K562 (cell line): ENCODE measurements at regions not wholly inside any gene's neighbourhood (a gene's known extent, or its start where the extent isn't known, plus 50 kb on each side); places are given as distances from the start of the nearest gene placed in this dataset.

ENCODE experiments used
- ATF3 ChIP-seq, 2 experiments: fragments of 450-650 bp in 1 of 2; sonication (generic) in 1 of 2; formaldehyde crosslinking in 1 of 2; IDR thresholded peaks in 1 of 2; conservative IDR thresholded peaks in 1 of 2; 2 replicates each; pipeline versions ENCODE4 v1.6.1 to v1.8.1; 2016 to 2023; ENCODE audit warnings: mild to moderate bottlenecking in 2 of 2, moderate library complexity in 2 of 2, inconsistent platforms in 1 of 2, missing genetic modification reagents in 1 of 2
- ATF7 ChIP-seq: fragments of 450-650 bp; IDR thresholded peaks from 2 replicates; pipeline ENCODE4 v1.7.1; 2014; ENCODE audit warnings: mild to moderate bottlenecking, moderate library complexity
- CBX3 ChIP-seq, 2 experiments: IDR thresholded peaks; 1 replicate in 1 of 2; 2 replicates in 1 of 2; pipeline ENCODE4 v1.6.1; 2012; ENCODE audit warnings: inconsistent platforms in 2 of 2, low read length in 2 of 2, borderline replicate concordance in 1 of 2, control low read depth in 1 of 2
- ELF1 ChIP-seq: fragments of 200-800 bp; sonication (Bioruptor generic); IDR thresholded peaks from 2 replicates; pipeline ENCODE4 v1.6.1; 2016; ENCODE audit warnings: missing genetic modification characterization, missing compliant biosample characterization
- ETV1 ChIP-seq: fragments of 450-650 bp; conservative IDR thresholded peaks from 2 replicates; pipeline ENCODE4 v1.6.1; 2016; ENCODE audit warnings: missing genetic modification characterization, control low read depth, low read depth, missing compliant biosample characterization
- ETV5 ChIP-seq: sonication (generic); formaldehyde crosslinking; IDR thresholded peaks from 2 replicates; pipeline ENCODE4 v1.4.0; 2020; ENCODE audit warnings: low read depth, mild to moderate bottlenecking, missing genetic modification reagents
- NFIC ChIP-seq: fragments of 450-650 bp; IDR thresholded peaks from 2 replicates; pipeline ENCODE4 v1.6.1; 2017; ENCODE audit warnings: mild to moderate bottlenecking, inconsistent platforms
- SMARCE1 ChIP-seq: fragments of 450-650 bp; IDR thresholded peaks from 2 replicates; pipeline ENCODE4 v1.7.1; 2016; ENCODE audit warnings: mild to moderate bottlenecking
- SMC3 ChIP-seq: conservative IDR thresholded peaks from 2 replicates; pipeline ENCODE4 v1.6.1; 2011; ENCODE audit warnings: low read depth, low read length, improper control_type of control experiment; ENCODE audit not compliant: insufficient read depth
- ZNF24 ChIP-seq: fragments of 450-650 bp; IDR thresholded peaks from 2 replicates; pipeline ENCODE4 v1.6.1; 2016
- TF ChIP-seq, protein P1 (sequence below): fragments of 250-450 bp; sonication (Bioruptor Pico); IDR thresholded peaks from 2 replicates; pipeline ENCODE4 v1.4.0; 2020

- TF ChIP-seq, protein P1, sequence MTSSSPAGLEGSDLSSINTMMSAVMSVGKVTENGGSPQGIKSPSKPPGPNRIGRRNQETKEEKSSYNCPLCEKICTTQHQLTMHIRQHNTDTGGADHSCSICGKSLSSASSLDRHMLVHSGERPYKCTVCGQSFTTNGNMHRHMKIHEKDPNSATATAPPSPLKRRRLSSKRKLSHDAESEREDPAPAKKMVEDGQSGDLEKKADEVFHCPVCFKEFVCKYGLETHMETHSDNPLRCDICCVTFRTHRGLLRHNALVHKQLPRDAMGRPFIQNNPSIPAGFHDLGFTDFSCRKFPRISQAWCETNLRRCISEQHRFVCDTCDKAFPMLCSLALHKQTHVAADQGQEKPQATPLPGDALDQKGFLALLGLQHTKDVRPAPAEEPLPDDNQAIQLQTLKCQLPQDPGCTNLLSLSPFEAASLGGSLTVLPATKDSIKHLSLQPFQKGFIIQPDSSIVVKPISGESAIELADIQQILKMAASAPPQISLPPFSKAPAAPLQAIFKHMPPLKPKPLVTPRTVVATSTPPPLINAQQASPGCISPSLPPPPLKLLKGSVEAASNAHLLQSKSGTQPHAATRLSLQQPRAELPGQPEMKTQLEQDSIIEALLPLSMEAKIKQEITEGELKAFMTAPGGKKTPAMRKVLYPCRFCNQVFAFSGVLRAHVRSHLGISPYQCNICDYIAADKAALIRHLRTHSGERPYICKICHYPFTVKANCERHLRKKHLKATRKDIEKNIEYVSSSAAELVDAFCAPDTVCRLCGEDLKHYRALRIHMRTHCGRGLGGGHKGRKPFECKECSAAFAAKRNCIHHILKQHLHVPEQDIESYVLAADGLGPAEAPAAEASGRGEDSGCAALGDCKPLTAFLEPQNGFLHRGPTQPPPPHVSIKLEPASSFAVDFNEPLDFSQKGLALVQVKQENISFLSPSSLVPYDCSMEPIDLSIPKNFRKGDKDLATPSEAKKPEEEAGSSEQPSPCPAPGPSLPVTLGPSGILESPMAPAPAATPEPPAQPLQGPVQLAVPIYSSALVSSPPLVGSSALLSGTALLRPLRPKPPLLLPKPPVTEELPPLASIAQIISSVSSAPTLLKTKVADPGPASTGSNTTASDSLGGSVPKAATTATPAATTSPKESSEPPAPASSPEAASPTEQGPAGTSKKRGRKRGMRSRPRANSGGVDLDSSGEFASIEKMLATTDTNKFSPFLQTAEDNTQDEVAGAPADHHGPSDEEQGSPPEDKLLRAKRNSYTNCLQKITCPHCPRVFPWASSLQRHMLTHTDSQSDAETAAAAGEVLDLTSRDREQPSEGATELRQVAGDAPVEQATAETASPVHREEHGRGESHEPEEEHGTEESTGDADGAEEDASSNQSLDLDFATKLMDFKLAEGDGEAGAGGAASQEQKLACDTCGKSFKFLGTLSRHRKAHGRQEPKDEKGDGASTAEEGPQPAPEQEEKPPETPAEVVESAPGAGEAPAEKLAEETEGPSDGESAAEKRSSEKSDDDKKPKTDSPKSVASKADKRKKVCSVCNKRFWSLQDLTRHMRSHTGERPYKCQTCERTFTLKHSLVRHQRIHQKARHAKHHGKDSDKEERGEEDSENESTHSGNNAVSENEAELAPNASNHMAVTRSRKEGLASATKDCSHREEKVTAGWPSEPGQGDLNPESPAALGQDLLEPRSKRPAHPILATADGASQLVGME (CRISPR knock-in tag) = no peak
- TF ChIP-seq SMARCE1 = peak; percentile 69; the same call in 1 of the 2 replicates
- TF ChIP-seq ELF1 (tag) = peak; percentile 47
- TF ChIP-seq ZNF24 = peak; percentile 10; the same call in 1 of the 2 replicates
- peak; percentile 52; the same call in 1 of the 2 replicates for TF ChIP-seq ATF7
- TF ChIP-seq NFIC = peak; percentile 88
- peak; percentile 86 for TF ChIP-seq ETV1 (tag)
- peak; percentile 54 for TF ChIP-seq SMC3
- peak in 1 of 2 experiments; percentile 67; a peak in 1 of 3 replicates for TF ChIP-seq CBX3 (IDR thresholded peaks at IDR 0.05; ENCODE audit: borderline replicate concordance in 1 of 2, low read length in 2 of 2)
- TF ChIP-seq ETV5 (CRISPR knock-in tag) = 0 out of 2 replicates have a peak, but pooled peaks have one; percentile 36
- TF ChIP-seq ATF3 (IDR thresholded peaks at IDR 0.05) = peak; percentile 80
- no peak for TF ChIP-seq ATF3 (CRISPR knock-in tag; conservative IDR thresholded peaks at IDR 0.05)
Measured at GRCh38 chr2:105179469-105180372, 61.8 kb upstream of the GPR45 start (continued).
